IMR-90 (cell line): ENCODE measurements at regions not wholly inside any gene's neighbourhood (a gene's known extent, or its start where the extent isn't known, plus 50 kb on each side); places are given as distances from the start of the nearest gene placed in this dataset.
"Not testable (repeated sequence)": the region's sequence is repeated elsewhere in the genome, so short reads cannot be mapped to it uniquely, and the experiment has no call there.

Experiments
- ATAC-seq: fragments of 200-7000 bp; cut with Tn5 transposase; 2 replicates; pipeline ENCODE4 v1.9.1; 2020; ENCODE audit warnings: low read depth, mild to moderate bottlenecking, moderate library complexity
- BruUV-seq: library from RNA; stranded (reverse); fragments of 400-500 nt; replicated peaks from 2 replicates; lab custom pipeline; 2021; lab: Mats Ljungman, UMichigan
- CTCF ChIA-PET: fragments of 300-600 bp; formaldehyde crosslinking; extraction: SDS; loops from one replicate; lab custom pipeline; 2021; ENCODE audit warnings: antibody characterized with exemption; lab: Yijun Ruan, JAX
- POLR2A ChIA-PET: fragments of 300-600 bp; sonication (Branson Sonifier 250); formaldehyde crosslinking; loops from one replicate; lab custom pipeline; 2022; ENCODE audit warnings: antibody characterized with exemption; ENCODE audit not compliant: unreplicated experiment; lab: Charles Lee
- DNase-seq: peaks from one replicate; pipeline ENCODE4 v3.0.0; 2013
- H2AFZ ChIP-seq: replicated peaks from 2 replicates; pipeline ENCODE3; 2013; ENCODE audit warnings: low read length, mild to moderate bottlenecking; ENCODE audit not compliant: poor library complexity
- H2AK5ac ChIP-seq: 2 replicates; pipeline ENCODE4 v1.6.1; 2013; ENCODE audit warnings: low read depth, low read length, inconsistent platforms
- H2AK9ac ChIP-seq: replicated peaks from 2 replicates; pipeline ENCODE3; 2013; ENCODE audit warnings: mild to moderate bottlenecking, low read depth, low read length, moderate library complexity; ENCODE audit not compliant: poor library complexity
- H2BK120ac ChIP-seq: 2 replicates; pipeline ENCODE4 v1.6.1; 2013; ENCODE audit warnings: low read depth, low read length, inconsistent platforms
- H2BK15ac ChIP-seq: 3 replicates; pipeline ENCODE4 v1.6.1; 2013; ENCODE audit warnings: low read depth, low read length, inconsistent platforms
- H2BK20ac ChIP-seq: 2 replicates; pipeline ENCODE4 v1.6.1; 2013; ENCODE audit warnings: low read depth, mild to moderate bottlenecking, inconsistent platforms, low read length, moderate library complexity
- H2BK5ac ChIP-seq: 2 replicates; pipeline ENCODE4 v1.6.1; 2013; ENCODE audit warnings: mild to moderate bottlenecking, low read depth, low read length, inconsistent platforms; ENCODE audit not compliant: poor library complexity, severe bottlenecking
- H3K14ac ChIP-seq: replicated peaks from 2 replicates; pipeline ENCODE4 v1.6.1; 2013; ENCODE audit warnings: low read depth, low read length, inconsistent platforms
- H3K18ac ChIP-seq: 2 replicates; pipeline ENCODE4 v1.6.1; 2013; ENCODE audit warnings: low read depth, low read length, control low read depth
- H3K23ac ChIP-seq: 2 replicates; pipeline ENCODE4 v1.6.1; 2013; ENCODE audit warnings: low read depth, low read length, inconsistent platforms
- H3K27ac ChIP-seq: 2 replicates; pipeline ENCODE4 v1.5.1; 2013; ENCODE audit warnings: mild to moderate bottlenecking, control low read depth, low read length; ENCODE audit not compliant: insufficient read depth
- H3K27me3 ChIP-seq: 2 replicates; pipeline ENCODE4 v1.6.1; 2013; ENCODE audit warnings: low read length; ENCODE audit not compliant: control insufficient read depth, insufficient read depth
- H3K36me3 ChIP-seq: 2 replicates; pipeline ENCODE4 v1.6.1; 2013; ENCODE audit warnings: low read length, mixed read lengths; ENCODE audit not compliant: control insufficient read depth, insufficient read depth
- H3K4ac ChIP-seq: 2 replicates; pipeline ENCODE4 v1.6.1; 2013; ENCODE audit warnings: low read depth, low read length, inconsistent platforms
- H3K4me1 ChIP-seq: 2 replicates; pipeline ENCODE4 v1.6.1; 2013; ENCODE audit warnings: low read length, mixed read lengths; ENCODE audit not compliant: control insufficient read depth, insufficient read depth
- H3K4me2 ChIP-seq: 2 replicates; pipeline ENCODE4 v1.6.1; 2013; ENCODE audit warnings: low read depth, mild to moderate bottlenecking, control low read depth, low read length, moderate library complexity
- H3K4me3 ChIP-seq: 2 replicates; pipeline ENCODE4 v1.5.1; 2013; ENCODE audit warnings: low read depth, mild to moderate bottlenecking, control low read depth, low read length, moderate library complexity; ENCODE audit not compliant: insufficient read depth
- H3K56ac ChIP-seq: 2 replicates; pipeline ENCODE4 v1.6.1; 2013; ENCODE audit warnings: low read length, inconsistent platforms; ENCODE audit not compliant: insufficient read depth; ENCODE audit errors: extremely low read depth
- H3K79me1 ChIP-seq, 2 experiments: 2 replicates each; pipeline ENCODE4 v1.6.1; 2013; ENCODE audit warnings: low read length in 2 of 2, inconsistent platforms in 1 of 2, low read depth in 1 of 2
- H3K9ac ChIP-seq: 2 replicates; pipeline ENCODE4 v1.6.1; 2013; ENCODE audit warnings: low read depth, low read length, control low read depth
- H3K9me1 ChIP-seq: 2 replicates; pipeline ENCODE4 v1.6.1; 2013; ENCODE audit warnings: low read length, inconsistent platforms; ENCODE audit not compliant: insufficient read depth
- H3K9me3 ChIP-seq: 2 replicates; pipeline ENCODE4 v1.6.1; 2013; ENCODE audit warnings: low read length; ENCODE audit not compliant: control insufficient read depth, insufficient read depth
- H4K20me1 ChIP-seq: 2 replicates; pipeline ENCODE4 v1.6.1; 2013; ENCODE audit warnings: low read length, inconsistent platforms; ENCODE audit not compliant: insufficient read depth
- H4K5ac ChIP-seq: 2 replicates; pipeline ENCODE4 v1.6.1; 2013; ENCODE audit warnings: mild to moderate bottlenecking, low read depth, low read length, control low read depth
- H4K8ac ChIP-seq, 2 experiments: 2 replicates each; pipeline ENCODE4 v1.6.1; 2013; ENCODE audit warnings: low read depth in 2 of 2, low read length in 2 of 2, control low read depth in 1 of 2, inconsistent platforms in 1 of 2
- H4K91ac ChIP-seq: 2 replicates; pipeline ENCODE4 v1.6.1; 2013; ENCODE audit warnings: low read depth, low read length, inconsistent platforms; ENCODE audit not compliant: insufficient read depth
- WGBS, 2 experiments: methylation state at CpG; one replicate each; pipeline versions ENCODE4 v1.1.5 to v1.1.7; 2013; ENCODE audit warnings: missing lambda C conversion rate in 2 of 2; ENCODE audit not compliant: insufficient read length in 1 of 2; ENCODE audit errors: extremely low coverage in 2 of 2; 5-methylcytosine and 5-hydroxymethylcytosine counted together
- dilution Hi-C: fragments of 300-500 bp; cut with HindIII; formaldehyde crosslinking; loops from one replicate; pipeline ENCODE4 v1.14.3; 2018; ENCODE audit warnings: low sequenced_read_pairs; ENCODE audit not compliant: unreplicated experiment
- in situ Hi-C: fragments of 300-500 bp; cut with MboI; formaldehyde crosslinking; loops from 3 replicates; pipeline ENCODE4 v1.14.3; 2019; ENCODE audit warnings: low sequenced_read_pairs, inconsistent platforms, mixed read lengths
- intact Hi-C: fragments of 100-400 bp; cut with micrococcal nuclease; formaldehyde crosslinking; loops from 2 replicates; pipeline ENCODE4 v1.10.0; 2022

GRCh38 chr4:110410853-110411573 is 64.9 kb upstream of the ENPEP start:
- CTCF ChIA-PET = not testable (repeated sequence)
- WGBS, 2 experiments = 51% methylated on average over 8 of the region's 35 CpGs; no CpG with 5 or more reads in 1 of the 2 experiments

More at GRCh38 chr4:110410853-110411573, 64.9 kb upstream of the ENPEP start:
- H3K9ac ChIP-seq, H3K36me3 ChIP-seq, H2BK20ac ChIP-seq, H2AK5ac ChIP-seq, H3K79me1 ChIP-seq, H3K4me3 ChIP-seq, H3K27me3 ChIP-seq, H3K14ac ChIP-seq, in situ Hi-C loops, BruUV-seq, ATAC-seq, H4K8ac ChIP-seq, H2AFZ ChIP-seq, H3K23ac ChIP-seq, DNase-seq, H3K4me1 ChIP-seq, H3K4me2 ChIP-seq, H2BK5ac ChIP-seq, H2AK9ac ChIP-seq, H3K18ac ChIP-seq, H2BK120ac ChIP-seq, intact Hi-C loops, H3K9me1 ChIP-seq, H4K20me1 ChIP-seq, H3K56ac ChIP-seq, H4K5ac ChIP-seq, H3K27ac ChIP-seq, dilution Hi-C loops, POLR2A ChIA-PET, H3K9me3 ChIP-seq, H3K4ac ChIP-seq, H4K91ac ChIP-seq, H2BK15ac ChIP-seq: not testable (repeated sequence)
